Omental fat pad (tissue), 3 donors: ENCODE measurements at regions not wholly inside any gene's neighbourhood (a gene's known extent, or its start where the extent isn't known, plus 50 kb on each side); places are given as distances from the start of the nearest gene placed in this dataset.

Experiments
- ATAC-seq: fragments of 150-250 bp; one replicate; pipeline ENCODE4 v1.9.1; 2016; ENCODE audit warnings: mild to moderate bottlenecking, moderate library complexity; ENCODE audit not compliant: low FRiP score
- DNase-seq: peaks from one replicate; pipeline ENCODE4 v3.0.0-alpha.2; 2019; ENCODE audit warnings: low spot score
- TF ChIP-seq, protein P1 (sequence below), 3 donors: fragments of 450-650 bp; IDR thresholded peaks; one replicate each; pipeline ENCODE4 v1.5.1; 2016 to 2017; ENCODE audit warnings: antibody characterized with exemption in 3 of 3, mild to moderate bottlenecking in 3 of 3, moderate library complexity in 2 of 3

DNA sequence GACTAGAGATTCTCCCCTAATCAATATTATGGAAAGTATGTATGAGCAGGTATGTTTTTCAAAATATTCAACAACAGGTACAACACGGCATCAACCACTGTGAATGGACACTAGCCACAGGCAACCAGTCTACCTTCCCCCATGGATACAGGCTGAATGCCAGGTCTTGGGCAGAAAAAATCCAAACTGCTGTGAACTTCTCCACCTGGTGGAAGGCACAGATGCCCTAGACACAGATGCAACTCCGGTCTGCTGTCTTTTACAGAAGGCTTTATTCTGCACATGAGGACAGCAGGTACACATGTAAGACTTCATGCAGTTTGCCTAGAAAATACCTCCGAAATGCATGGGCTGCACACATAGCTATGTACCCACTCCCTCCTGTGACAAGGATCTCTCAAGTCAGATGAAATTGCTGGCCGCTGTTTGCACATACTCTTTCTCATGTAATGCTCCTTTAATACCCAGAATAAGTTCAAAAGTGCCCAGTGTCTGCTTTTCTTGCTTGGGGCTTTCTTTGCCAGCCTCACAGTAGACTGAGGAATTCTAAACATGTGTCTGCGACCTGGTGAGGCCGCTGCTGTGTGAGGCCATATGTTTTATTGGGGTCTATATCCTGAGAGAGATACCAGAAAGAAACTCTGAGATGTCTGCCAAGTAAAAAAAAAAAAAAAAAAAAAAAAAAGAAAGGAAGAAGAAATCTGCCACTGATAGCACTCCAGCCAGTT lies 325.9 kb downstream of the FOXO1 start:
- no peak for ATAC-seq
- no peak for DNase-seq
- TF ChIP-seq, protein P1, sequence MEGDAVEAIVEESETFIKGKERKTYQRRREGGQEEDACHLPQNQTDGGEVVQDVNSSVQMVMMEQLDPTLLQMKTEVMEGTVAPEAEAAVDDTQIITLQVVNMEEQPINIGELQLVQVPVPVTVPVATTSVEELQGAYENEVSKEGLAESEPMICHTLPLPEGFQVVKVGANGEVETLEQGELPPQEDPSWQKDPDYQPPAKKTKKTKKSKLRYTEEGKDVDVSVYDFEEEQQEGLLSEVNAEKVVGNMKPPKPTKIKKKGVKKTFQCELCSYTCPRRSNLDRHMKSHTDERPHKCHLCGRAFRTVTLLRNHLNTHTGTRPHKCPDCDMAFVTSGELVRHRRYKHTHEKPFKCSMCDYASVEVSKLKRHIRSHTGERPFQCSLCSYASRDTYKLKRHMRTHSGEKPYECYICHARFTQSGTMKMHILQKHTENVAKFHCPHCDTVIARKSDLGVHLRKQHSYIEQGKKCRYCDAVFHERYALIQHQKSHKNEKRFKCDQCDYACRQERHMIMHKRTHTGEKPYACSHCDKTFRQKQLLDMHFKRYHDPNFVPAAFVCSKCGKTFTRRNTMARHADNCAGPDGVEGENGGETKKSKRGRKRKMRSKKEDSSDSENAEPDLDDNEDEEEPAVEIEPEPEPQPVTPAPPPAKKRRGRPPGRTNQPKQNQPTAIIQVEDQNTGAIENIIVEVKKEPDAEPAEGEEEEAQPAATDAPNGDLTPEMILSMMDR (IDR thresholded peaks at IDR 0.05): no peak

DNA sequence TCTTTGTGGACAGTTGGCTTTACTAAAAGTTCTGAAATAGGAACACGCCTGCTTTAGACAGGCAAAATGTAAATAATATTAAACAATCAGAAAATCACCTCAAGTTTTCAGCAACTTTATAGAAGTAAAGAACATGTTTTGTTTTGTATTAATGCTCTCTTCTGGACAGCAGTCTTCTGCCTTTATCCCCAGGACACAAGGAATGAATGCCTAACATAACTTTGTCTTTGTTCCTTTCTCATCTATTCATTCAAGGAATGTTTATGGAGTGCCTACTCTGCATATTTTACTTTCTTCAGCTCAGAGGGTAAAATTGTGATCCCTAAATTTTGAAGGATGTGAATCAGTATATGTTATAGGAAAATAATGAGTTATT lies 325.4 kb downstream of the FOXO1 start:
- DNase-seq (no peak), ATAC-seq (no peak)
- TF ChIP-seq, protein P1 (IDR thresholded peaks at IDR 0.05): no peak

DNA sequence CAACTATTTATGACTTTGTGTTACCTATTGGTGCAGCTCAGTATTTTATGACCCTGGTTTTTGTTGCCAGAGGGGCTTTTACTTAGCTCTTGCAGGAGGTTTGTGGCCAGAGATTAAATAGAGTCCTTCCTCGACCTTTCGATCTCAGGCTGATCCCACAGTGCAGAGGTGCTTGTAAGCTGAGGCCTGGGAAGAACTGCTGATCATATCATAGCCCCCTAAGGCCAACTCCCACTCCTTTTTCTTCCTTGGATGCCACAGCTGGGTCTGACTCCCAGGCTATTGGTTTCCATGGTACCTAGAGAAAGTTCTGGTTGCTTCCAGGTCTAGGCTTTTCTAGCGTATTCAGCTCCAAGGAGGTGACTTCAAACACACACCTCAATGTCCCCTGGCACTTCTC lies 324.9 kb downstream of the FOXO1 start:
- TF ChIP-seq, protein P1 (IDR thresholded peaks at IDR 0.05): no peak
- DNase-seq (no peak), ATAC-seq (no peak)

DNA sequence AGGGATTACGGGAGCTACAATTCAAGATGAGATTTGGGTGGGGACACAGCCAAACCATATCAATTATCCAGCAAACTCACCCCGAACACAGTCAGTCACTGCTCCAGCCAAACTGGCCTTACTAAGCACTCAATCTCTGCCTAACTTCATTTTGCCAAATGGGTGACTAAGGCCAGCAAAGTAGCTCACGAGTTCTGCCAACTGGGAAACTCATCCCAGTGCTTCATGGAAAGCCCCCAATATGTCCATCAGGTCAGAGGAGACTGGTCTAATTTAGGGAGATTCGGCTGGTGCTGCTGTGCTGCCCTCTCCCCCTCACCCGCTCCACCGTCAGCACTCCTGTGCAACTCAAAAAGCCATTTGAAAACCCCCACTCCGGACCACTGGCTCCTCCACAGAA lies 324.0 kb downstream of the FOXO1 start:
- TF ChIP-seq, protein P1 (IDR thresholded peaks at IDR 0.05): no peak
- DNase-seq (no peak), ATAC-seq (peak; percentile 47)

DNA sequence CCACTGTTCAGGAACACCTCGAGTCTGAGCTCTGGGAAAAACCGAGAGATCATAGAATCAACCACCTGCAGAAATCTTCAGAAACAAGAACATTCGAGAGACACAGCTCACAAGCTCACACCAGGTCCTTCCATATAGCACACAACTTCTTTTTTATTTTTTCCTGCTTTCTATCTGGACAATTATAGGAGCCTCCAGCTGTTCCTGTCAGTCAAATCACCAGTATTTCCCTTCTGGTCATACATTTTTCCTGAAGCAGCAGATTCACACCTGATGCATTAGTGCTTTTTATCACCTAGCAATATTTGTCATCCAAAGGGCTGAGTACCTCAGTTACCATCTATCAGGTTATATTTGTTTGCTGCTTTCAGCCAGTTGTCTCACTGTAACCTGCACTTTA lies 323.5 kb downstream of the FOXO1 start:
- DNase-seq: no peak
- TF ChIP-seq, protein P1 (IDR thresholded peaks at IDR 0.05): no peak
- no peak for ATAC-seq

DNA sequence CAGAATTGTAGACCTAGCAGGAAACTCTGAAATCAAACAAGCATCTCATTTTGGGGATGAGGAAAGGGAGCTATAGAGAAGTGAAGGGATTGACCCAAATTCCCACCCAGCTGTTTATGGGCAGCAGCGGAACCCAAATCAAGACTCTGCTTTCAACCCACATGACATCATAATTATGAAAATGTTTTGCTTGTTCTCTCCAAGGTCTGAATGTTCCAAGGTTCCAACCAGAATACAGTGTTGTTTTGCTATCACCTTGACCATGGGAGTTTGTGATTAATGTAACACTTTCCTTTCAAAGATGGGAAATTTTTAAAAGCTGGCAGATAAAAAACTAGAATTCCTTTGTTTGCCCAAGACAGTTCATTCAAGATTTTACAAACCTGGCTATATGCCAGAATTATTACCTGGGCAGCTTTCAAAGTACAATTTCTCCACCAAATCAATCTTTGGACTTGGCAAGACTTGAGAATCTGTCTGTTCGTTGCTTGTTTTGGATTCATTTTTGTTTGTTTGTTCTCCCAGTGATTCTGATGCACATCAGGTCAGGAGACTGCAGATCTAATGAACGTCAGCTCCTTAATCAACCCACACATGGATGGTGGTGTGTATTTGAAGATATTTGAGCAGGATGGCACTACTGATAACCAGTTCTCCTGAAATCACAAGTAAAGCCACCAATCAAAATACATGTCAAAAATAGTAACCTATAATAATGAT lies 322.7 kb downstream of the FOXO1 start:
- ATAC-seq (no peak), DNase-seq (no peak)
- TF ChIP-seq, protein P1 (IDR thresholded peaks at IDR 0.05): no peak
